Activated naive CD8-positive, alpha-beta T cell treated with anti-CD3 and anti-CD28 coated beads for 36 hours (primary cell): ENCODE measurements at regions not wholly inside any gene's neighbourhood (a gene's known extent, or its start where the extent isn't known, plus 50 kb on each side); places are given as distances from the start of the nearest gene placed in this dataset.
"Not testable (repeated sequence)": the region's sequence is repeated elsewhere in the genome, so short reads cannot be mapped to it uniquely, and the experiment has no call there.

Source experiments
- DNase-seq: peaks from one replicate; pipeline ENCODE4 v3.0.0; 2021
- H3K27ac Mint-ChIP-seq: one replicate; pipeline ENCODE4 v1.8.0; 2022; ENCODE audit warnings: mild to moderate bottlenecking, moderate library complexity, mixed read lengths
- H3K27me3 Mint-ChIP-seq: one replicate; pipeline ENCODE4 v1.8.0; 2022; ENCODE audit warnings: mild to moderate bottlenecking, mixed read lengths
- H3K36me3 Mint-ChIP-seq: one replicate; pipeline ENCODE4 v1.8.0; 2021; ENCODE audit warnings: mild to moderate bottlenecking, mixed read lengths
- H3K4me1 Mint-ChIP-seq: one replicate; pipeline ENCODE4 v1.8.0; 2021; ENCODE audit warnings: mixed read lengths
- H3K4me3 Mint-ChIP-seq: one replicate; pipeline ENCODE4 v1.8.0; 2022; ENCODE audit warnings: mild to moderate bottlenecking, moderate library complexity, mixed read lengths
- H3K9me3 Mint-ChIP-seq: one replicate; pipeline ENCODE4 v1.8.0; 2022; ENCODE audit warnings: mixed read lengths

GRCh38 chr16:64363039-64363438 is 758.8 kb downstream of the CDH11 start:
- no peak for DNase-seq
- Mint-ChIP-seq H3K27me3 (no peaks in the 10 kb centered on the region), H3K27ac (no peak overlapping the region), H3K4me3 (no peak overlapping the region), H3K36me3 (no peaks in the 10 kb centered on the region), H3K4me1 (no peaks in the 10 kb centered on the region), H3K9me3 (no peaks in the 10 kb centered on the region)

DNA sequence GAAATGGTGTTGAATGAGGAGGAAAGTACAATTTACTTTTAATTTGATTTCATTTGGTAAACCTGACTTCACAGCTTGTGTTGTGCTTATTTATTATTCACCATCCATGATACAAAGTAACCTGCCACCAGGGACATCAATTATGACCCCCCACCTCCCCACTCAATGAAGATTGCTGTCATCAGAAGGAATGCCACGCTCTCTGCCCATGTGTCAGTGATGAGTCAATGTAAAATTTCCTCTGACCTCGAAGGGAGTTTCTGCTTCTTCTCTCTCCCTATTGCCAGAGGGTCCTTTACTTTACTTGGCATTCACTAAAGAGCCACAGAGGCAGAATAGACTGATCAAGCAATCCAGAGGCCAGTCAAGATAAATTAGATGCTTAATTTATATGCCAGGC is 759.7 kb downstream of the CDH11 start:
- Mint-ChIP-seq H3K9me3 (peaks cover 3% of the 10 kb centered on the region), H3K36me3 (no peaks in the 10 kb centered on the region)
- DNase-seq: no peak

DNA sequence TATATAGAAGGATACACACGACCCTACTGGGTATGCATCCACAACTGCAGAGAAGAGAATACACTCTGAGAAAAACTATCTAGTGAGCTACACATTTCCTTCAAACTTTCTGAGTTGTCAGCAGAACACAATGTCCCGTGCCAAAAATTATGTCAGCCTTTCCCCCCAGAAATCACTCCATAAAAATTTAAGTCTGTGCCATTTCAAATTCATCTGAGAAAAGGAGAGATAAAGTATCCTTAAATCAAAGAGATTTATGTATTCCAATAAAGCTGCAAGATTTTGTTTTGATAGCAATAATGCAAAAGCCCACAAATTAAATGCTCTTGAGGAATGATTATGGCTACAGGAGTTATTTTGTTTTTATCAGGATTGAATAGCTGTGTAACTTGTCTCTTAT is 760.1 kb downstream of the CDH11 start:
- no peak for DNase-seq
- Mint-ChIP-seq H3K4me1 (no peaks in the 10 kb centered on the region), H3K27ac (no peak overlapping the region), H3K4me3 (no peak overlapping the region), H3K36me3 (no peaks in the 10 kb centered on the region), H3K9me3 (peaks cover 3% of the 10 kb centered on the region), H3K27me3 (no peaks in the 10 kb centered on the region)

More for the DNA sequence above, 759.7 kb downstream of the CDH11 start:
- H3K27me3 Mint-ChIP-seq: no peaks in the 10 kb centered on the region
- no peaks in the 10 kb centered on the region for H3K4me1 Mint-ChIP-seq
- H3K4me3 Mint-ChIP-seq: no peak overlapping the region
- no peak overlapping the region for H3K27ac Mint-ChIP-seq

DNA sequence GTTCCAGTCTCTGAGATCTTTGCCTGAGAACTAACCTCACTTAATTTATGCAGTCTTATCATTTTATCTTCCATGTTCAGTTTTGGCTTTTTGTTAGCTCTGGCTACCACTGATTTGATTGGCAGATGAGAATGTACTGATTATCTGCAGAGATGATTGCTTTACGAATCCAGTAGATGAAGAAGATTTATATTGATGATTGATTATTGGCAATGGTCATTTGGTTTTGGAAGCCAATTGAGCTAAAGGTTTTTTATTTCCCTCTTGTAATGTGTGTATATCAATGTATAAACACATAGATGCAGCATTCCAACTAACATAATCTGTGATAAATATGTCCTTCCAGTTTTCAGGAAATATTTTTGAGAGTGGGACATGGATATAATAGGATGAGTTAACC is 763.6 kb downstream of the CDH11 start:
- H3K4me3 Mint-ChIP-seq: no peak overlapping the region
- no peak for DNase-seq
- no peaks in the 10 kb centered on the region for H3K4me1 Mint-ChIP-seq
- no peak overlapping the region for H3K27ac Mint-ChIP-seq
- no peaks in the 10 kb centered on the region for H3K36me3 Mint-ChIP-seq
- H3K9me3 Mint-ChIP-seq: peaks cover 9% of the 10 kb centered on the region
- H3K27me3 Mint-ChIP-seq: no peaks in the 10 kb centered on the region

DNA sequence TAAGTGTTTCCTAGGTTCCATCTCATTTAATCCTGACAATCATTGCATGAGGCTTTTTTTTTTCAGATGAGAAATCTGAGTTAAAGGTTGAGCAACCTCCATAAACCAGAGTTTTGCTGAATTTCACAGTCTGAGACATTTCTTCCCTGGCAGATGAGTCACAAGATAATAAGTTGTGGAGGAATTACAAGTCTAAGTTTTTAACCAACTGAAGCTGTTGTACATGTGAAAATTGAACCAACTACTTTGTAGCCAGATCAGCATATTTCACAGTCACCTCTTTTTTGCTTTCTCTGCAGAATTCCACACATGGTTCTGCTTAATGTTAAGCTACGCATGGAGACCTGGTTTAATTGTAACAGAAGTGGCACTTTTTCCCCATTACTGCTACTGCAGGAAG is 765.6 kb downstream of the CDH11 start:
- H3K9me3 Mint-ChIP-seq: peaks cover 9% of the 10 kb centered on the region

GRCh38 chr16:64352246-64352645 is 769.6 kb downstream of the CDH11 start:
- Mint-ChIP-seq H3K9me3 (peaks cover 11% of the 10 kb centered on the region), H3K4me1 (no peaks in the 10 kb centered on the region), H3K4me3 (no peak overlapping the region), H3K36me3 (no peaks in the 10 kb centered on the region), H3K27me3 (no peaks in the 10 kb centered on the region), H3K27ac (no peak overlapping the region)
- DNase-seq: no peak

More for the DNA sequence above, 765.6 kb downstream of the CDH11 start:
- Mint-ChIP-seq H3K36me3 (no peaks in the 10 kb centered on the region), H3K4me3 (no peak overlapping the region), H3K27me3 (no peaks in the 10 kb centered on the region), H3K27ac (no peak overlapping the region), H3K4me1 (no peaks in the 10 kb centered on the region)
- DNase-seq: no peak

- no peak overlapping the region for H3K4me3 Mint-ChIP-seq
- no peaks in the 10 kb centered on the region for H3K36me3 Mint-ChIP-seq
- no peak overlapping the region for H3K27ac Mint-ChIP-seq
- peaks cover 9% of the 10 kb centered on the region for H3K9me3 Mint-ChIP-seq
- H3K27me3 Mint-ChIP-seq: no peaks in the 10 kb centered on the region
- H3K4me1 Mint-ChIP-seq: no peaks in the 10 kb centered on the region
- DNase-seq: no peak
Observed at GRCh38 chr16:64351121-64351520, 770.7 kb downstream of the CDH11 start.

DNA sequence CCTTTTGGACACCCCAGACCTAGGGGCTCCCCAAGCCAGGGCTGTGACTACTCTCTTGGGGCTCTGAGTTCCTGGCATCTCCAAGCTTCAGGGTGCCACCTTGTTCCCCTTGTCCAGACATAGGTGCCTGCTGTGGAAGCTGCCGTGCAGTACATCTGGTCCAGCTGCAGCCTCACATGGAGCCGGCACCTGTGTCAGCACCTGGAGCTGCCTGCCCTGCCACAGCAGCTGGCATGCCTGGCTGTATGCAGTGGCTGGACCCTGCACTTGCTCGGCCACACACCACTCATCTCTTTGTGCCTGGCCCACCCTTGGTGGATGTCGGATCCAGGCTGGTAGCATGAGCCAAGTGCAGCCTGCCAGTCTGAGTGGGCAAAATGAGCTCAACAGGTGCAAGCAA is 775.8 kb downstream of the CDH11 start:
- no peak for DNase-seq
- H3K4me3 Mint-ChIP-seq: no peak overlapping the region
- H3K27me3 Mint-ChIP-seq: no peaks in the 10 kb centered on the region
- H3K4me1 Mint-ChIP-seq: no peaks in the 10 kb centered on the region
- no peaks in the 10 kb centered on the region for H3K36me3 Mint-ChIP-seq
- H3K27ac Mint-ChIP-seq: no peak overlapping the region
- peaks cover 5% of the 10 kb centered on the region for H3K9me3 Mint-ChIP-seq

GRCh38 chr16:64345142-64345541 is 776.7 kb downstream of the CDH11 start:
- Mint-ChIP-seq H3K27ac (no peak overlapping the region), H3K36me3 (no peaks in the 10 kb centered on the region), H3K4me1 (no peaks in the 10 kb centered on the region), H3K27me3 (no peaks in the 10 kb centered on the region), H3K9me3 (peaks cover 2% of the 10 kb centered on the region), H3K4me3 (no peak overlapping the region)
- no peak for DNase-seq

DNA sequence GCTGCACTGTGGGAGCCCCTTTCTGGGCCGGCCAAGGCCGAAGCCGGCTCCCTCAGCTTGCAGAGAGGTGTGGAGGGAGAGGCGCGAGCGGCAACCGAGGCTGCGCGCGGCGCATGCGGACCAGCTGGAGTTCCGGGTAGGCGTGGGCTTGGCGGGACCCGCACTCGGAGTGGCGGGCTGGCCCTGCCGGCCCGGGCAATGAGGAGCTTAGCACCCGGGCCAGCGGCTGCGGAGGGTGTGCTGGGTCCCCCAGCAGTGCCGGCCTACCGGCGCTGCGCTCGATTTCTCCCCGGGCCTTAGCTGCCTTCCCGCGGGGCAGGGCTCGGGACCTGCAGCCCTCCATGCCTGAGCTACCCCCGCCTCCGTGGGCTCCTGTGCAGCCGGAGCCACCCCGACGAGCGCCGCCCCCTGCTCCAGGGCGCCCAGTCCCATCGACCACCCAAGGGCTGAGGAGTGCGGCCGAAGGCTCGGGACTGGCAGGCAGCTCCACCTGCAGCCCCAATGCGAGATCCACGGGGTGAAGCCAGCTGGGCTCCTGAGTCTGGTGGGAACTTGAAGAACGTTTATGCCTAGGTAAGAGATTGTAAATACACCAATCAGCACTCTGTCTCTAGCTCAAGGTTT is 777.9 kb downstream of the CDH11 start:
- H3K4me3 Mint-ChIP-seq, H3K27me3 Mint-ChIP-seq, H3K4me1 Mint-ChIP-seq, H3K9me3 Mint-ChIP-seq, H3K36me3 Mint-ChIP-seq, DNase-seq, H3K27ac Mint-ChIP-seq: not testable (repeated sequence)

GRCh38 chr16:64343061-64343819 is 778.6 kb downstream of the CDH11 start:
- no peak overlapping the region for H3K27ac Mint-ChIP-seq
- H3K4me3 Mint-ChIP-seq: no peak overlapping the region
- no peak for DNase-seq
- no peaks in the 10 kb centered on the region for H3K36me3 Mint-ChIP-seq
- no peaks in the 10 kb centered on the region for H3K27me3 Mint-ChIP-seq
- peaks cover 2% of the 10 kb centered on the region for H3K9me3 Mint-ChIP-seq
- H3K4me1 Mint-ChIP-seq: no peaks in the 10 kb centered on the region

- not testable (repeated sequence) for H3K4me1 Mint-ChIP-seq, H3K36me3 Mint-ChIP-seq, H3K27me3 Mint-ChIP-seq, H3K9me3 Mint-ChIP-seq, H3K27ac Mint-ChIP-seq, H3K4me3 Mint-ChIP-seq, DNase-seq
Observed at GRCh38 chr16:64341336-64341735, 780.5 kb downstream of the CDH11 start.

DNA sequence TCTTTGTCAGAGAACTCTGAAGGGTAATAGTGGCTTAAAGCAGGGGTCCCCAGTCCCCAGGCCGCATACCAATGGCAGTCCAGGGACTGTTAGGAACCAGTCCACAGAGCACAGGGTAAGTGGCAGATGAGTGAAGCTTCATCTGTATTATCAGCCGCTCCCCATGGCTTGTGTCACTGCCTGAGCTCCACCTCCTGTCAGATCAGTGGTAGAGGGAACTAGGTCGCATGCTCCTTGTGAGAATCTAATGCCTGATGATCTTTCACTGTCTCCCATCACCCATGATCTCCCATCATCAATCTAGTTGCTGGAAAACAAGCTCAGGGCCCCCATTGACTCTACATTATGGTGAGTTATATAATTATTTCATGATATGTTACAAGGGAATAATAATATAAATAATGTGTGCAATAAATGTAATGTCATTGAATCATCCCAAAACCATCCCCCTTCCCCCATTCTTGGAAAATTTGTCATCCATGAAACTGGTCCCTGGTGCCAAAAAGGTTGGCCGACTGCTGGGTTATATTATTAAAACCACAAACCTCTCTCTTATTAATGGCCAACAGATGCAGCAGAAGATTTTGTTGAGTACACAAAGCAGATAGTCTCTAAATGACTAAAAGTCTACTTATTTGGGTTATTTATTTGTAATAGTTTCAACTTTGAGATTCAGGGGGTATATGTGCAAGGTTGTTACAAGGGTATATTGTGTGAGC is 782.7 kb downstream of the CDH11 start:
- H3K27me3 Mint-ChIP-seq: no peaks in the 10 kb centered on the region
- H3K27ac Mint-ChIP-seq: no peak overlapping the region
- H3K4me3 Mint-ChIP-seq: no peak overlapping the region
- H3K9me3 Mint-ChIP-seq: peaks cover 2% of the 10 kb centered on the region
- DNase-seq: no peak
- no peaks in the 10 kb centered on the region for H3K36me3 Mint-ChIP-seq
- H3K4me1 Mint-ChIP-seq: no peaks in the 10 kb centered on the region

GRCh38 chr16:64321881-64322280 is 800.0 kb downstream of the CDH11 start:
- H3K4me3 Mint-ChIP-seq: no peak overlapping the region
- H3K4me1 Mint-ChIP-seq: no peaks in the 10 kb centered on the region
- H3K27ac Mint-ChIP-seq: no peak overlapping the region
- no peaks in the 10 kb centered on the region for H3K36me3 Mint-ChIP-seq
- no peaks in the 10 kb centered on the region for H3K27me3 Mint-ChIP-seq
- H3K9me3 Mint-ChIP-seq: peaks cover 6% of the 10 kb centered on the region
- DNase-seq: no peak

DNA sequence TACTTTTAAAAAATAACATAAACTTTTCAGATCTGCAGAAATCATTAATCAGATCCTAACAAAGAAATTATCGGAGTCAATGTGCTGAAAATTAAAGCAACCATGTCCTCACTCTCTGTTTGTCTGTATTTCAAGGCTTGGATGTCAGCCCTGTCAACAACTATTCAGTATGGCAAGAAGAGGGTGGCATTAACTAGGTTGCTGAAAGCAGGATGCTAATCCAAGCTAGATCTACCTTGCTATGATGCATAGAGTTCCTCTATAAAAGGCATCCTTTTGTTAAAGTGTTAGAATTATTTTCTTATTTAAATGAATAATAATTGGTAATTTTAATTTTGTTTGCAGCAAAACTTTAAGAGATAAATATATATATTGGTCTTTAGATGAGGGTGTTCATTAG is 800.8 kb downstream of the CDH11 start:
- Mint-ChIP-seq H3K4me3 (no peak overlapping the region), H3K27ac (no peak overlapping the region), H3K27me3 (no peaks in the 10 kb centered on the region), H3K36me3 (no peaks in the 10 kb centered on the region), H3K9me3 (peaks cover 6% of the 10 kb centered on the region), H3K4me1 (no peaks in the 10 kb centered on the region)
- DNase-seq: no peak

DNA sequence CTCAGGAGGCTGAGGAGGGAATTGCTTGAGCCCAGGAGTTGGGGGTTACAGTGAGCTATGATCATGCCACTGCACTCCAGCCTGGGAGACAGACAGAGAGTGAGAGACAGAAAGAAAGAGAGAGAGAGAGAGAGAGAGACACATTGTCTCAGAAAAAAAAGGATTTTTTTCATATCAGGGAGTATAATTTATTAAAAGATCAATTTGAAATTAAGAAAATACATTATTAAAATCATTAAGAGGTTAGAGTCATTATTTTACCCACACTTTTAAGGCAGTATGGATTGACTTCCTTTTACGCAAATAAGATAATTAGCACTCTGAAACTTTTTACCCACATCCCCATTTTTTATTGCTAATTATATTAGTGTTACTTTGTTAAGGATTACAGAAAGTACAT is 804.3 kb downstream of the CDH11 start:
- H3K36me3 Mint-ChIP-seq: no peaks in the 10 kb centered on the region
- peaks cover 8% of the 10 kb centered on the region for H3K9me3 Mint-ChIP-seq
- H3K27ac Mint-ChIP-seq: no peak overlapping the region
- H3K4me1 Mint-ChIP-seq: no peaks in the 10 kb centered on the region
- no peaks in the 10 kb centered on the region for H3K27me3 Mint-ChIP-seq
- DNase-seq: no peak
- H3K4me3 Mint-ChIP-seq: no peak overlapping the region
